Kidney (tissue), 13 donors: ENCODE measurements at regions not wholly inside any gene's neighbourhood (a gene's known extent, or its start where the extent isn't known, plus 50 kb on each side); places are given as distances from the start of the nearest gene placed in this dataset.

Source experiments
- DNase-seq, 5 donors: peaks; one replicate each; pipeline ENCODE4 v3.0.0-alpha.2; 2013 to 2020
- FAIRE-seq: peaks from 2 replicates; lab custom pipeline; 2012; peaks lifted over from hg19 to GRCh38; lab: Jason Lieb, UNC
- H3K27ac ChIP-seq, 2 donors: one replicate each; pipeline ENCODE4 v1.7.0; 2013; ENCODE audit warnings: low read depth in 2 of 2, low read length in 2 of 2, inconsistent platforms in 1 of 2
- H3K27me3 ChIP-seq: one replicate; pipeline ENCODE4 v1.7.1; 2013; ENCODE audit warnings: low read length, inconsistent platforms; ENCODE audit not compliant: control insufficient read depth, insufficient read depth
- H3K36me3 ChIP-seq, 3 donors: one replicate each; pipeline versions ENCODE4 v1.7.0 to v1.7.1; 2013; ENCODE audit warnings: low read length in 3 of 3, control low read depth in 1 of 3, inconsistent platforms in 1 of 3; ENCODE audit not compliant: insufficient read depth in 3 of 3, control insufficient read depth in 2 of 3
- H3K4me1 ChIP-seq, 3 donors: one replicate each; pipeline versions ENCODE4 v1.7.0 to v1.7.1; 2013; ENCODE audit warnings: low read length in 3 of 3, inconsistent platforms in 1 of 3, low read depth in 1 of 3; ENCODE audit not compliant: control insufficient read depth in 2 of 3, insufficient read depth in 2 of 3
- H3K4me3 ChIP-seq, 3 donors: one replicate each; pipeline versions ENCODE4 v1.7.0 to v1.8.1; 2013; ENCODE audit warnings: low read length in 3 of 3, control low read depth in 1 of 3, inconsistent platforms in 1 of 3
- H3K9ac ChIP-seq, 3 donors: one replicate each; pipeline versions ENCODE4 v1.7.0 to v1.7.1; 2013; ENCODE audit warnings: low read length in 3 of 3, control low read depth in 1 of 3, inconsistent platforms in 1 of 3
- H3K9me3 ChIP-seq, 3 donors: one replicate each; pipeline versions ENCODE4 v1.7.0 to v1.7.1; 2013; ENCODE audit warnings: low read length in 3 of 3, control low read depth in 1 of 3, inconsistent platforms in 1 of 3; ENCODE audit not compliant: control insufficient read depth in 2 of 3, insufficient read depth in 1 of 3
- CTCF ChIP-seq: IDR thresholded peaks from 3 replicates; pipeline ENCODE4 v1.5.1; 2012; ENCODE audit warnings: mild to moderate bottlenecking, moderate library complexity, borderline replicate concordance; ENCODE audit not compliant: insufficient read depth; ENCODE audit errors: extremely low read depth
- intact Hi-C: fragments of 100-400 bp; cut with DNase I; formaldehyde crosslinking; loops from one replicate; pipeline ENCODE4 v1.11.1; 2022
- donor health status: control.
- donor health status: control.
- donor health status: control.
- donor health status: control.
- donor health status: control.
- donor health status: DM: yes; HTN: yes; CAD: no.
- donor health status: Normal renal cell carcinoma (clear cell type).

GRCh38 chr6:92753956-92754355 lies 665.4 kb downstream of the EPHA7 start:
- Histone ChIP-seq H3K4me1 (no peaks in the 10 kb centered on the region), H3K36me3 (no peaks in the 10 kb centered on the region), H3K9ac (no peak overlapping the region), H3K27ac (no peak overlapping the region), H3K27me3 (no peaks in the 10 kb centered on the region), H3K4me3 (no peak overlapping the region), H3K9me3 (peaks cover 0 to 3% (median 0%) of the 10 kb centered on the region in 3 donors)
- TF ChIP-seq CTCF, result no peak
- FAIRE-seq, result no peak
- no peak for DNase-seq
- intact Hi-C loops, result no loop called here

- H3K9me3 ChIP-seq, result peaks cover 0 to 3% (median 0%) of the 10 kb centered on the region in 3 donors
- DNase-seq, result no peak
- no peak overlapping the region for H3K4me3 ChIP-seq
- no peak for TF ChIP-seq CTCF
- no peaks in the 10 kb centered on the region for H3K27me3 ChIP-seq
- intact Hi-C loops, result no loop called here
- no peak for FAIRE-seq
- H3K4me1 ChIP-seq, result no peaks in the 10 kb centered on the region
- H3K9ac ChIP-seq, result no peak overlapping the region
- H3K27ac ChIP-seq, result no peak overlapping the region
- no peaks in the 10 kb centered on the region for H3K36me3 ChIP-seq
Measured at GRCh38 chr6:92752114-92752513, 667.2 kb downstream of the EPHA7 start.

- FAIRE-seq, result no peak
- TF ChIP-seq CTCF, result no peak
- H3K9ac ChIP-seq, result no peak overlapping the region
- H3K4me1 ChIP-seq, result no peaks in the 10 kb centered on the region
- no peak overlapping the region for H3K4me3 ChIP-seq
- intact Hi-C loops, result no loop called here
- H3K36me3 ChIP-seq, result no peaks in the 10 kb centered on the region
- peaks cover 0 to 3% (median 0%) of the 10 kb centered on the region in 3 donors for H3K9me3 ChIP-seq
- no peaks in the 10 kb centered on the region for H3K27me3 ChIP-seq
- DNase-seq, result no peak
- no peak overlapping the region for H3K27ac ChIP-seq
Measured at GRCh38 chr6:92748131-92748530, 671.2 kb downstream of the EPHA7 start.

GRCh38 chr6:92737983-92738382 lies 681.4 kb downstream of the EPHA7 start:
- Histone ChIP-seq H3K9ac (no peak overlapping the region), H3K4me3 (no peak overlapping the region), H3K27me3 (no peaks in the 10 kb centered on the region), H3K36me3 (no peaks in the 10 kb centered on the region), H3K9me3 (no peaks in the 10 kb centered on the region), H3K27ac (no peak overlapping the region), H3K4me1 (no peaks in the 10 kb centered on the region)
- DNase-seq (no peak), FAIRE-seq (no peak)
- intact Hi-C loops, result no loop called here
- TF ChIP-seq CTCF, result no peak
